AG04449 (cell line): ENCODE measurements at regions not wholly inside any gene's neighbourhood (a gene's known extent, or its start where the extent isn't known, plus 50 kb on each side); places are given as distances from the start of the nearest gene placed in this dataset.

Experiments
- CTCF ChIA-PET: fragments of 350-600 bp; formaldehyde crosslinking; extraction: SDS; loops from one replicate; lab custom pipeline; 2021; ENCODE audit warnings: antibody characterized with exemption; lab: Yijun Ruan, JAX
- POLR2A ChIA-PET: fragments of 400-600, 350-600 bp; formaldehyde crosslinking; extraction: SDS; loops from one replicate; lab custom pipeline; 2020; ENCODE audit warnings: antibody characterized with exemption, inconsistent platforms; lab: Yijun Ruan, JAX
- DNase-seq: peaks from one replicate; pipeline ENCODE4 v3.0.0-alpha.2; 2010; ENCODE audit warnings: low read depth, low spot score
- H3K4me3 ChIP-seq: 2 replicates; pipeline ENCODE4 v1.5.1; 2011; ENCODE audit warnings: low read depth, mild to moderate bottlenecking, control low read depth, low read length
- CTCF ChIP-seq: IDR thresholded peaks from one replicate; pipeline ENCODE4 v1.5.1; 2011; ENCODE audit warnings: mild to moderate bottlenecking, moderate library complexity, low read length, control low read depth, inconsistent platforms; ENCODE audit not compliant: insufficient read depth; ENCODE audit errors: missing control alignments

GRCh38 chr22:49323751-49324415 is 503.8 kb downstream of the BRD1 start:
- no peak for TF ChIP-seq CTCF
- H3K4me3 ChIP-seq = no peak overlapping the region
- CTCF ChIA-PET = no interaction called here
- POLR2A ChIA-PET = no interaction called here
- no peak for DNase-seq

GRCh38 chr22:49322861-49323622 is 504.6 kb downstream of the BRD1 start:
- ChIA-PET POLR2A (no interaction called here), CTCF (no interaction called here)

GRCh38 chr22:49322231-49322630 is 505.4 kb downstream of the BRD1 start:
- no peak overlapping the region for H3K4me3 ChIP-seq
- no peak for DNase-seq
- no peak for TF ChIP-seq CTCF
- ChIA-PET CTCF (no interaction called here), POLR2A (no interaction called here)

More at GRCh38 chr22:49322861-49323622, 504.6 kb downstream of the BRD1 start:
- TF ChIP-seq CTCF = no peak
- no peak for DNase-seq
- no peak overlapping the region for H3K4me3 ChIP-seq

- H3K4me3 ChIP-seq = no peak overlapping the region
- no peak for DNase-seq
- ChIA-PET CTCF (no interaction called here), POLR2A (no interaction called here)
- no peak for TF ChIP-seq CTCF
These were observed 506.1 kb downstream of the BRD1 start for GRCh38 chr22:49321477-49322055.

GRCh38 chr22:49320714-49321476 is 506.8 kb downstream of the BRD1 start:
- DNase-seq = no peak
- H3K4me3 ChIP-seq = no peak overlapping the region
- no peak for TF ChIP-seq CTCF
- ChIA-PET CTCF (no interaction called here), POLR2A (no interaction called here)
